ENCODE measurements at regions not wholly inside any gene's neighbourhood (a gene's known extent, or its start where the extent isn't known, plus 50 kb on each side); places are given as distances from the start of the nearest gene placed in this dataset.

DNA sequence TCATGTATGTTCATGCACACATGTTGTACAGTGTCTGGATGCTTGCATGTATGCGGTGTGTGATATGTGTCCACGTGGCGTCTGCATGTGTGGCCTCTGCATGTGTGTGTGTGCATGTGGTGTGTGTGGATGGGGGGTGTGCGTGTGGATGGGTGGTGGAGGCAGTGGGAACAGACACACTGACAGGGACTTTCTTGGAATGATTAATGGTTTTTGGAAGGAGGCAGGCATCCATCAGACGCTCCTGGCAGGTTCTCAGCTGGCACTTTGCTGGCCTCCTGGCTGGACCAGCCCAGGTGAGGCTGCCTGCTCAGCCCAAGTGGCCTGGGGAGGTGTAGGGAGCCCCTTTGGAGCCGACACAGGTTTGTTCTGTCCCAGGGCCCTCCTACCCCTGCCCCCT is 121.2 kb upstream of the CIBAR2 start:
- ATAC-seq: no peak
- Histone ChIP-seq H3K4me1 (peaks cover 2 to 62% (median 36%) of the 10 kb centered on the region in 12 donors), H3K9me3 (no peaks in the 10 kb centered on the region), H3K27ac (no peak overlapping the region), H3K27me3 (peaks cover 0 to 16% (median 0%) of the 10 kb centered on the region in 9 donors), H3K36me3 (no peaks in the 10 kb centered on the region), H3K4me3 (no peak overlapping the region)
- DNase-seq: no peak
- 92 to 97% (median 95%) methylated on average over 6 of the region's 6 CpGs for WGBS, 4 donors
- intact Hi-C loops (cut with DNase I): loop anchor here in 7 of 10 donors (5.0 to 10.0 kb wide), 6 partner anchors 59 to 116 kb away; no protein-coding TSS in a partner anchor
- TF ChIP-seq, protein P1, sequence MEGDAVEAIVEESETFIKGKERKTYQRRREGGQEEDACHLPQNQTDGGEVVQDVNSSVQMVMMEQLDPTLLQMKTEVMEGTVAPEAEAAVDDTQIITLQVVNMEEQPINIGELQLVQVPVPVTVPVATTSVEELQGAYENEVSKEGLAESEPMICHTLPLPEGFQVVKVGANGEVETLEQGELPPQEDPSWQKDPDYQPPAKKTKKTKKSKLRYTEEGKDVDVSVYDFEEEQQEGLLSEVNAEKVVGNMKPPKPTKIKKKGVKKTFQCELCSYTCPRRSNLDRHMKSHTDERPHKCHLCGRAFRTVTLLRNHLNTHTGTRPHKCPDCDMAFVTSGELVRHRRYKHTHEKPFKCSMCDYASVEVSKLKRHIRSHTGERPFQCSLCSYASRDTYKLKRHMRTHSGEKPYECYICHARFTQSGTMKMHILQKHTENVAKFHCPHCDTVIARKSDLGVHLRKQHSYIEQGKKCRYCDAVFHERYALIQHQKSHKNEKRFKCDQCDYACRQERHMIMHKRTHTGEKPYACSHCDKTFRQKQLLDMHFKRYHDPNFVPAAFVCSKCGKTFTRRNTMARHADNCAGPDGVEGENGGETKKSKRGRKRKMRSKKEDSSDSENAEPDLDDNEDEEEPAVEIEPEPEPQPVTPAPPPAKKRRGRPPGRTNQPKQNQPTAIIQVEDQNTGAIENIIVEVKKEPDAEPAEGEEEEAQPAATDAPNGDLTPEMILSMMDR (IDR thresholded peaks at IDR 0.05): no peak
- TF ChIP-seq POLR2A (IDR thresholded peaks at IDR 0.05): no peak

DNA sequence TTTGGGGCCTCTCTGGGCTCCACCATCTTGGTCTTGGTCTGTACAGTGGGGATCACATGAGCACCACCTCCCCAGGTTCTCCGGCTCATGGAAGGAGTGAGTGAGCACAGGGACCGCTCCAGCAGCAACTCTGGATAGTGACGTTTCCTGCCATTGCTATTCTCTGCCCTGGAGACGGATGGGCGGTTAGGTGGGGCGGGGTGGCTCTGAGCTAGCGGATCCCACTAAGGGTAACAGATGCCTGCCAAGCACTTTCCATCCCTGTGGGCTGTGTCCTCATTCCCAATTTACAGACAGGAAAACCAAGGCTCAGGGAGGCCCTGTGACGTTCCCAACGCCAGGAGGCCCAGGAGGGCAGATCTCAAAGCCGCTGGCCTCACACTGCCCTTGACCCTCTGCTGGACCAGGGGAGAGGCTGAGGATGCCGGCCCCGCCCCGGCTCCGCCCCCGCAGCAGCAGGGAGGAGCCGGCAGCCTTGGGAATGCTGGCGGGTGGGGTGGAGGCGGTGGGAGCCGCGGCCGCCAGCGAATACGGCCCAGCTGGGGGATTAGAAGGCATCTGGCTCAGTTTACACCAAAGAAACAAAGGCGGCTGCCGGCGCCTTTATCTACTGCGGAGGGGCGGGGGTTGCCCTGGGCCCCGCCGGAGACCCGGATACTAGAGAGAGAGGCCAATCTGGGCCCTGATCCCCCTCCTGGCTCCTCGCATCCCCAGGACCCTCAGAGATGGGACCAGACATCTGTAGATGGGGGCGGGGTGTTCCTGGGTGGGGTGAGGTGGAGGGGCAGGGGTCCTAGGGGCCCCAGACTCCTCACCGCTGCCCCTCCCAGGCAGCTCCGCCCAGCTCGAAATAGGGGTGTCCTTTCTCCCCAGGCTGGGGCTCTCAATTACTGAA is 122.3 kb upstream of the CIBAR2 start:
- 16 to 28% (median 21%) methylated on average over 9 to 36 of the region's 36 CpGs for WGBS, 4 donors

DNA sequence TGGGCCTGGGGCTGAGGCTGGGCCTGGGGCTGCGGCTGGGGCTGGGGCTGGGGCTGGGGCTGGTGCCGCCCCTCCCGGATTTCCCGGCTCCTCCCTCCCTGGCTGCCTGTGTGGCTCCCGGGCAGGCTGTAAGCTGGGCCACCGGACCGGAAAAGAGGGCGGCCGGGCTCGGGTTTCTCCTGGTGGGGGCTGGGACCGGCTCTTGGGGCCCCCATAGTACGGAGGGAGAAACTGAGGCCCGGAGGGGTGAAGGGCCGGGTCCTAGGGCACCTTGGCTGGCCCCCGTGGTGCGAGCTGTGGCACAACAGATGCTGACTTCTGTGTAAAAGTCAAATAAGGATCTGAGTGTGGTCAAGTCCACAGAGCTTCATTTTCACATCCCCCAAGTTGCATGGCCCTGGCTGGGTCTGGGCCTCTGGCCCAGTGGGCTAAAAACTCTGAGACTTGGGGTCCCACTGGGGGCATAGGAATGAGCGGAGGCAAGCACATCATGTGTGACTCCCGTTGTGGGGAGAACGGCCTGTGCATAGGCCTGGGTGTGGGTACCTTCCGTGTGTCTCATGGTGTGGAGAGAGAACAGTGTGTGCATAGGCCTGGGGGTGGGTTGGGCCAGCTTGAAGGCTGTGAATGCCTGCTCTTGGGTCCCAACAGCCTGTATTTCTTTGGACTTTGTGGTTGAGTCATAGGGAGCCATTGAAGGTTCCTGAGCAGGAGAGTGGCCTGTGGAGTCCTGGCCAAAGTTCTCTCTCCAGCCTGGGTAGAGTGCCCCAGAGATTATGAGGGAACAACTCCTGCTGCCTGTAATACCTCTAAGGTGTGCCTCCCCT is 123.9 kb upstream of the CIBAR2 start:
- 41 to 100% (median 67%) methylated on average over 4 to 20 of the region's 20 CpGs for WGBS, 4 donors
- intact Hi-C loops (cut with DNase I): loop anchor here in 4 of 10 donors (5.0 to 10.0 kb wide), 5 partner anchors 61 to 119 kb away; no protein-coding TSS in a partner anchor
- Histone ChIP-seq H3K4me3 (peak overlapping the region; percentile 1 to 58 (median 47)), H3K4me1 (peaks cover 2 to 66% (median 36%) of the 10 kb centered on the region in 12 donors), H3K9me3 (no peaks in the 10 kb centered on the region), H3K27me3 (peaks cover 0 to 16% (median 0%) of the 10 kb centered on the region in 9 donors), H3K27ac (peak overlapping the region in 9 of 12 donors; percentile 32 to 79 (median 45)), H3K36me3 (no peaks in the 10 kb centered on the region)
- ATAC-seq (peak in 3 of 4 donors; percentile 44 to 52 (median 49)), DNase-seq (peak in 3 of 5 donors; percentile 55 to 70 (median 68))
- TF ChIP-seq, protein P1 (IDR thresholded peaks at IDR 0.05): no peak
- no peak for TF ChIP-seq POLR2A (IDR thresholded peaks at IDR 0.05)

More for the DNA sequence above, 122.3 kb upstream of the CIBAR2 start:
- Histone ChIP-seq H3K27ac (peak overlapping the region in 9 of 12 donors; percentile 12 to 79 (median 47)), H3K36me3 (no peaks in the 10 kb centered on the region), H3K9me3 (no peaks in the 10 kb centered on the region), H3K27me3 (peaks cover 0 to 16% (median 0%) of the 10 kb centered on the region in 9 donors), H3K4me3 (peak overlapping the region in 10 of 12 donors; percentile 15 to 58 (median 48)), H3K4me1 (peaks cover 2 to 63% (median 36%) of the 10 kb centered on the region in 12 donors)
- intact Hi-C loops (cut with DNase I): loop anchor here in 9 of 10 donors (5.0 to 10.0 kb wide), 7 partner anchors 60 to 117 kb away; no protein-coding TSS in a partner anchor
- TF ChIP-seq, protein P1 (IDR thresholded peaks at IDR 0.05): no peak
- TF ChIP-seq POLR2A (IDR thresholded peaks at IDR 0.05): no peak
- peak; percentile 70 to 83 (median 76) for DNase-seq
- ATAC-seq: peak; percentile 37 to 77 (median 66)

Data from heart left ventricle (tissue), 16 donors.